AG04450 (cell line): ENCODE measurements at regions not wholly inside any gene's neighbourhood (a gene's known extent, or its start where the extent isn't known, plus 50 kb on each side); places are given as distances from the start of the nearest gene placed in this dataset.

Source experiments
- CTCF ChIA-PET: fragments of 300-600, 350-600 bp; formaldehyde crosslinking; extraction: SDS; loops from one replicate; lab custom pipeline; 2022; ENCODE audit warnings: antibody characterized with exemption, inconsistent platforms; lab: Charles Lee
- POLR2A ChIA-PET: fragments of 350-600 bp; formaldehyde crosslinking; extraction: SDS; loops from one replicate; lab custom pipeline; 2021; ENCODE audit warnings: antibody characterized with exemption, inconsistent platforms; lab: Yijun Ruan, JAX
- DNase-seq: peaks from one replicate; pipeline ENCODE4 v3.0.0-alpha.2; 2011; ENCODE audit warnings: low read depth, low spot score
- H3K27ac ChIP-seq: one replicate; pipeline ENCODE4 v1.5.1; 2012; ENCODE audit warnings: low read depth, low read length, control low read depth
- H3K27me3 ChIP-seq: one replicate; pipeline ENCODE4 v1.6.0; 2012; ENCODE audit warnings: low read length; ENCODE audit not compliant: control insufficient read depth, insufficient read depth
- H3K4me3 ChIP-seq: 2 replicates; pipeline ENCODE4 v1.5.1; 2011; ENCODE audit warnings: mild to moderate bottlenecking, low read depth, low read length, control low read depth
- H3K9me3 ChIP-seq: 2 replicates; pipeline ENCODE4 v1.5.1; 2012; ENCODE audit warnings: low read length; ENCODE audit not compliant: control insufficient read depth, insufficient read depth
- TF ChIP-seq, protein P1 (sequence below): IDR thresholded peaks from 2 replicates; pipeline ENCODE4 v1.5.1; 2011; ENCODE audit warnings: low read depth, low read length, control low read depth, inconsistent platforms

DNA sequence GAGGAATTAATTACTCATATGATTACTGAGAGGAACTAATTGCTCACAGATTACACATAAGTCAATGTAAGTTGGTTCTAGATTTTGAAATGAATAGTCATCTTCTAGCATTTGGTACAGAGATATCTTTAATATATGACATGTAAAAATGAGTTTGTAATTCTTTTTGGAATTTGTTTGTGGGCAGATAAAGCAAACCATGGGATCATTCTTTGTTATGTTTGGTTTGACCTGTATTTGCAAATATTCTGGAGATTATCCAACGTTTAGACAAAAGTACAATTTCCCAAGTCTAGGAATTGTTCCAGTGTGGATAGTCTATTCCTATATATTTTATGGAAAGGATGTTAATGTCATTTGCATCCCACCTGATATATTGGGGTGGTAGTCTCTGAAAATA is 309.6 kb upstream of the EDNRB start:
- ChIA-PET POLR2A (no interaction called here), CTCF (no interaction called here)
- Histone ChIP-seq H3K27me3 (no peaks in the 10 kb centered on the region), H3K4me3 (no peak overlapping the region), H3K27ac (no peak overlapping the region), H3K9me3 (no peaks in the 10 kb centered on the region)
- TF ChIP-seq, protein P1, sequence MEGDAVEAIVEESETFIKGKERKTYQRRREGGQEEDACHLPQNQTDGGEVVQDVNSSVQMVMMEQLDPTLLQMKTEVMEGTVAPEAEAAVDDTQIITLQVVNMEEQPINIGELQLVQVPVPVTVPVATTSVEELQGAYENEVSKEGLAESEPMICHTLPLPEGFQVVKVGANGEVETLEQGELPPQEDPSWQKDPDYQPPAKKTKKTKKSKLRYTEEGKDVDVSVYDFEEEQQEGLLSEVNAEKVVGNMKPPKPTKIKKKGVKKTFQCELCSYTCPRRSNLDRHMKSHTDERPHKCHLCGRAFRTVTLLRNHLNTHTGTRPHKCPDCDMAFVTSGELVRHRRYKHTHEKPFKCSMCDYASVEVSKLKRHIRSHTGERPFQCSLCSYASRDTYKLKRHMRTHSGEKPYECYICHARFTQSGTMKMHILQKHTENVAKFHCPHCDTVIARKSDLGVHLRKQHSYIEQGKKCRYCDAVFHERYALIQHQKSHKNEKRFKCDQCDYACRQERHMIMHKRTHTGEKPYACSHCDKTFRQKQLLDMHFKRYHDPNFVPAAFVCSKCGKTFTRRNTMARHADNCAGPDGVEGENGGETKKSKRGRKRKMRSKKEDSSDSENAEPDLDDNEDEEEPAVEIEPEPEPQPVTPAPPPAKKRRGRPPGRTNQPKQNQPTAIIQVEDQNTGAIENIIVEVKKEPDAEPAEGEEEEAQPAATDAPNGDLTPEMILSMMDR, result no peak
- no peak for DNase-seq

DNA sequence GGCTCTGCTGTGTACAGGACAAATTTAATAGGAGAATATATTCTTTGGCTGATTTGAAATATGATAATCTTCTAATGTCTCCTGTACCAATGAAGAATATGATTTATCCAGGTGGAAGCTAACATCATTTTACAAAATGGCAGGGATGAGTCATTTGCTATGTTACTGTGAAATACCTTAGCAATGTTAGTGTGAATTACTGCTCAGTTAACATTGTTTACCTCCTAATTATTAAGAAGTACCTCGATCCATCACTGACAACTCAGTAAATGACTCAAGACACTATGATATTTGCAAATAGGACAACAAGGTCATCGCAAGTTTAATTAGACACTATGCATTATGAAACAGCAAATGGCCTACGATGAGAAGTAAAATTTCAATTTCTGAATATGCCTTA is 309.1 kb upstream of the EDNRB start:
- H3K9me3 ChIP-seq, result no peaks in the 10 kb centered on the region
- ChIA-PET POLR2A (no interaction called here), CTCF (no interaction called here)
- DNase-seq, result no peak
- no peaks in the 10 kb centered on the region for H3K27me3 ChIP-seq
- H3K27ac ChIP-seq, result no peak overlapping the region
- TF ChIP-seq, protein P1, result no peak
- H3K4me3 ChIP-seq, result no peak overlapping the region

DNA sequence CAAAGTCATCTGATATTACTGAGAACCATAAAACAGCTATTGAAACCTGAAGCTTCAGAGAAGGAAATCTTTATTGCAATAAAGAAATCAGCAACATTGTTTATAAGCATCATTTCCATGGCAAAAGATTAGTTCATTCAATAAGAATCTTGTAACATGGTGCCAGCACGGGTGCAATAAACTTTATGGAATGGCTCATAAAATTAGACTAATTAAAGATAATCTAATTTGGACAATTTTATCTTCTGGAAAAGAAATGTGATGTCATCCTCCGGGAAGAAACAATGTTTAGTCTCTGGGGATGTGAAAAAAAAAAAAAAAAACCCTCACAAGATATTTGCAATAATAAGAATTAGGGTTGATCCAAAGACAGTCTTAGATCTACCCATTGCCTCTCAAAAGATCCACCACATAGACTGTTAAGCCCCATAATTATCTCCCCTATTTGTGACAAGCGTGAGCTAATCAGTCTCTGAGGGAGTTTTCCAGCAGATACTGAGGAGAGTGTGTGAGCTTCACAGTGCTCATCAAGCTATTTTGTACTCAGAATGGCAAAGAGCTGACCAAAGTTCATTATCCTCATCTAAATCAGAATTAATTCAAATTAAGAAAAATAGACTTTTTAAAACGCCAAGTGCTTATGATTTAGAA is 297.0 kb upstream of the EDNRB start:
- TF ChIP-seq, protein P1, result no peak
- ChIA-PET POLR2A (no interaction called here), CTCF (no interaction called here)
- Histone ChIP-seq H3K4me3 (no peak overlapping the region), H3K9me3 (no peaks in the 10 kb centered on the region), H3K27me3 (no peaks in the 10 kb centered on the region), H3K27ac (no peak overlapping the region)
- no peak for DNase-seq

DNA sequence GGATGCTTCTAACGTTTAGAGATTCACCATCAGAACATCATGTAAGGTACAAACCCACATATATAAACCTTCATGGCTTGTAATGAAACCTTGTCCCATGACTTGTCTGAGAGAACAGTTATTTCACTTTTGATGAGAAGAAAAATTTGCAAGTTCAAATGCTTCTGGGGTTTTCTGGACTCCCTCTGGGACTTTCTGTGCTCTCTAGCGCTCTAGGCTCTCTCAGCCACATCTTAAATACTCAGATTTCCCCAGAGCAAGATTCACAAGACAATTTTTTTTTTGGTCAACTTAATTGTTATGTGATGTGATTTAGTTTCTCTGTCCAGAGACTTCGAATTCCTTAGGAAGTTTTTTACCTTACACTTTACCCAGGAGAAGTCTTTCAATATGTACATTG is 282.8 kb upstream of the EDNRB start:
- Histone ChIP-seq H3K4me3 (no peak overlapping the region), H3K27me3 (no peaks in the 10 kb centered on the region), H3K27ac (no peak overlapping the region), H3K9me3 (no peaks in the 10 kb centered on the region)
- CTCF ChIA-PET, result no interaction called here
- no peak for DNase-seq
- POLR2A ChIA-PET, result no interaction called here
- TF ChIP-seq, protein P1, result no peak

DNA sequence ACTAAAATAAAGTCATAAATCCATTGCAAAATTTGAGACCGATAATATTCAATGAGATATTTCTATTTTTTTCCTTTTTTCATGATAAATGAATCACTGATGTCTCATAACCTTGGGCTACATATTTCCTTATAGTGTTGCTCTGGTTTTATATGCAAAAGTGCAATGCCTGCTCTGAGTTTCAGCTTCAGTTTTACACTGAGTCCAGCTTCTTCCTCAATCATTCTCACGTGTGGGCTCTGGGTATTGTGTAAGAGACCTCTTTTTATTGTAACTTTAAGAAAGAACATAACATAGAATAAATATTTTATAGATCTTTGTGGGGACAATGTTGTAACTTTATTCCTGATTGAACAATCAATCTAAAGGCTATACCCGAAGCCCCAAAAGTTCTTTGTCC is 280.2 kb upstream of the EDNRB start:
- Histone ChIP-seq H3K9me3 (no peaks in the 10 kb centered on the region), H3K4me3 (no peak overlapping the region), H3K27ac (no peak overlapping the region), H3K27me3 (no peaks in the 10 kb centered on the region)
- no peak for DNase-seq
- TF ChIP-seq, protein P1, result no peak
- ChIA-PET POLR2A (no interaction called here), CTCF (no interaction called here)
